ENCODE measurements at regions not wholly inside any gene's neighbourhood (a gene's known extent, or its start where the extent isn't known, plus 50 kb on each side); places are given as distances from the start of the nearest gene placed in this dataset.

DNA sequence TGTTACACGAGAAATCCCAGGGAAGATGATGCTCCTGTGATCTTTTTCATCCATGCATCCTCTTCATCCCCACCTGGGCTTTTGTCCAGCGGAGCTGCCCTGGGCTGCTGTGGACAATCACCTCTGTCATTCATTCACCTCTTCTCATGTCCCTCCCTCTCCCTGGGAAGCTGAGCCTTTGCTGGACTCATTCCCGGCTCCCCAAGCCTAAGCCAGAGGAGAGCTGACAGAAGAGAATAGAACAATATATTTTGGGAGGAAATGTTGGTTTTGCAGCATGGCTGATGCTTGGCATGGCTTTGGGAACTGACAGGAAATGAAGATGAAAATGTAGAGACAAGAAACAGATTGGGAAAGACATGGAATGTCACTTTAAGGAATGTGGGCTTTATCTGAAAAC lies 177.4 kb downstream of the DICER1 start:
- no peaks in the 10 kb centered on the region for H3K36me3 ChIP-seq
- TF ChIP-seq, protein P1, sequence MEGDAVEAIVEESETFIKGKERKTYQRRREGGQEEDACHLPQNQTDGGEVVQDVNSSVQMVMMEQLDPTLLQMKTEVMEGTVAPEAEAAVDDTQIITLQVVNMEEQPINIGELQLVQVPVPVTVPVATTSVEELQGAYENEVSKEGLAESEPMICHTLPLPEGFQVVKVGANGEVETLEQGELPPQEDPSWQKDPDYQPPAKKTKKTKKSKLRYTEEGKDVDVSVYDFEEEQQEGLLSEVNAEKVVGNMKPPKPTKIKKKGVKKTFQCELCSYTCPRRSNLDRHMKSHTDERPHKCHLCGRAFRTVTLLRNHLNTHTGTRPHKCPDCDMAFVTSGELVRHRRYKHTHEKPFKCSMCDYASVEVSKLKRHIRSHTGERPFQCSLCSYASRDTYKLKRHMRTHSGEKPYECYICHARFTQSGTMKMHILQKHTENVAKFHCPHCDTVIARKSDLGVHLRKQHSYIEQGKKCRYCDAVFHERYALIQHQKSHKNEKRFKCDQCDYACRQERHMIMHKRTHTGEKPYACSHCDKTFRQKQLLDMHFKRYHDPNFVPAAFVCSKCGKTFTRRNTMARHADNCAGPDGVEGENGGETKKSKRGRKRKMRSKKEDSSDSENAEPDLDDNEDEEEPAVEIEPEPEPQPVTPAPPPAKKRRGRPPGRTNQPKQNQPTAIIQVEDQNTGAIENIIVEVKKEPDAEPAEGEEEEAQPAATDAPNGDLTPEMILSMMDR (IDR thresholded peaks at IDR 0.05), result no peak
- TF ChIP-seq POLR2A (IDR thresholded peaks at IDR 0.05), result no peak
- no peak overlapping the region for H3K27ac ChIP-seq
- H3K4me3 ChIP-seq, result no peak overlapping the region
- no peaks in the 10 kb centered on the region for H3K9me3 ChIP-seq
- H3K27me3 ChIP-seq, result no peaks in the 10 kb centered on the region
- H3K4me1 ChIP-seq, result no peaks in the 10 kb centered on the region
- no peak for DNase-seq

DNA sequence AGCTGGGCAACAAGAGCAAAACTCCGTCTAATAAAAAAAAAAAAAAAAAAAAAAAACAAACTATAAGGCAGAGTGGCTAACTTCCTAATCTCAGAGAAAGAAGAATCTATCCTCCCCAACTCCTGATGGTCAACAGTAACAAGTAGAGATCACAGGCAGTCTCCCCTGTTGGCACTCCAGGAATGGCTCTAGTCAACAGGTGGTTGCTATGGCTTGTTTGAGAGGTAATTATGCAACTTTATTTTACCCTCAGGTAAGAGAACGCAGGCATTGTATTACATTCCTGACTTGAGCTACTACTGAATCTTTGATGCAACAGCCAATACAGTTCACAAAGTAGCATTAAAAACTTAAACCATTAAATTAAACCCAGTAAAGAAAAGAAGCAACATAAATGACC lies 180.3 kb downstream of the DICER1 start:
- H3K27me3 ChIP-seq, result no peaks in the 10 kb centered on the region
- no peaks in the 10 kb centered on the region for H3K36me3 ChIP-seq
- no peak overlapping the region for H3K27ac ChIP-seq
- no peak for DNase-seq
- H3K4me3 ChIP-seq, result no peak overlapping the region
- H3K4me1 ChIP-seq, result no peaks in the 10 kb centered on the region
- no peak for TF ChIP-seq POLR2A (IDR thresholded peaks at IDR 0.05)
- TF ChIP-seq, protein P1 (IDR thresholded peaks at IDR 0.05), result no peak
- no peaks in the 10 kb centered on the region for H3K9me3 ChIP-seq

DNA sequence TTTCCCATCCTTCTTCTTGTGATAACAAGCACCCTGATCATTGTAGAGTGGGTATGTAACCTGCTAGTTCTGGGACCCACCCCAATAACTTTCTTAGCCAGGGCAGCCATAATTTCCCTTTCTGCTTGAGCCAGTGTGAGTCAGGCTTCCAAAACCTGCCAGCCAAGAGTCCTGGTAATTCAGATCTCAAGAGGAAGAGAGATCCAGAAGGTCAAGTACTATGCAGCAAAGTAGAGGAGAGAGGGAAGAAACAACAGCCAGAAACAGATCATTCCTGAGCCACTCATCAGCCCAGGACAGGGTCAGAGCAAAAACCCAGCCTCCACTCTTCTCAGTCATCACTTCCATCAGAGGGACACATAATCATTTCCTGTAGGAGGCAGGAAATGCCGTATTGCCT lies 182.0 kb downstream of the DICER1 start:
- Histone ChIP-seq H3K9me3 (no peaks in the 10 kb centered on the region), H3K4me1 (no peaks in the 10 kb centered on the region), H3K36me3 (no peaks in the 10 kb centered on the region), H3K27me3 (no peaks in the 10 kb centered on the region), H3K27ac (no peak overlapping the region), H3K4me3 (no peak overlapping the region)
- DNase-seq, result no peak
- TF ChIP-seq, protein P1 (IDR thresholded peaks at IDR 0.05), result no peak
- no peak for TF ChIP-seq POLR2A (IDR thresholded peaks at IDR 0.05)

DNA sequence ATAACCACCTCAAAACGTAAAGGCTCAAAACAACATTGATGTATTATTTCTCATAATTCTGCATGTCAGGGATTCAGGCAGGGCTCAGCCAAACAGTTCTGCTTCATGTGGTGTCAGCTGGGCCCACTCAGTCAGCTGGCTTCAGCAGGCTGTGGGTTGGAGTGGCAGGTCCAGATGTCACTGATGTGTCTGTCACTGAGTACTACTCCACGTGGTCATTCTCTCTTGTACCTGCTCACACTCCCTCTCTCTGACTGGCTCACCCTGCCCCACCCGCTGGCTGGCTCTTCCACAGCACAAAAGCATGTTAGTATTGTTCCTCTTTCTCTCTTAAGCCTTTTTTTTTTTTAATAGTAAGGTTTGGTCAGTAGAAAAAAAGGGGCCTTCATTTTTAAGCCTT lies 182.4 kb downstream of the DICER1 start:
- TF ChIP-seq, protein P1 (IDR thresholded peaks at IDR 0.05), result no peak
- TF ChIP-seq POLR2A (IDR thresholded peaks at IDR 0.05), result no peak
- DNase-seq, result no peak
- Histone ChIP-seq H3K36me3 (no peaks in the 10 kb centered on the region), H3K27ac (no peak overlapping the region), H3K4me3 (no peak overlapping the region), H3K9me3 (no peaks in the 10 kb centered on the region), H3K27me3 (no peaks in the 10 kb centered on the region), H3K4me1 (no peaks in the 10 kb centered on the region)

DNA sequence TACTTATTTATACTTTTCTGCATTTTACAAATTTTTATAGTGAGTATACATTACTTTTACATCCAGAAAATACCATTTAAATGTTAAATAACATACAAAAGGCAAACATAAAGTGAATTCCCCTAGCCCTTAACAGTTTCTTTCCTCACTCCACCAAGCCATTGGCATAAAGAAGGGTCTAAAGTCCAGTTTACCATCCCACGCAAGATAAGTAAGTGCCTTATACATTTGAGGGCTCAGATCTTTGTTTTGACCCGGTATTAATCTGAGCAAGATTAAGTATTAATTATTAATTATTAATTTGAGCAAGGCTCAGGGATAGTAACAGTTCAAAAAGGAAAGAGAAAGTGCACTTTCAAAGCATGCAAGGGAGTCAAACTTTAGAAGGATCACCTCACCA lies 182.9 kb downstream of the DICER1 start:
- Histone ChIP-seq H3K4me3 (no peak overlapping the region), H3K27ac (no peak overlapping the region), H3K27me3 (no peaks in the 10 kb centered on the region), H3K4me1 (no peaks in the 10 kb centered on the region), H3K36me3 (no peaks in the 10 kb centered on the region), H3K9me3 (no peaks in the 10 kb centered on the region)
- TF ChIP-seq, protein P1 (IDR thresholded peaks at IDR 0.05), result no peak
- TF ChIP-seq POLR2A (IDR thresholded peaks at IDR 0.05), result no peak
- no peak for DNase-seq

DNA sequence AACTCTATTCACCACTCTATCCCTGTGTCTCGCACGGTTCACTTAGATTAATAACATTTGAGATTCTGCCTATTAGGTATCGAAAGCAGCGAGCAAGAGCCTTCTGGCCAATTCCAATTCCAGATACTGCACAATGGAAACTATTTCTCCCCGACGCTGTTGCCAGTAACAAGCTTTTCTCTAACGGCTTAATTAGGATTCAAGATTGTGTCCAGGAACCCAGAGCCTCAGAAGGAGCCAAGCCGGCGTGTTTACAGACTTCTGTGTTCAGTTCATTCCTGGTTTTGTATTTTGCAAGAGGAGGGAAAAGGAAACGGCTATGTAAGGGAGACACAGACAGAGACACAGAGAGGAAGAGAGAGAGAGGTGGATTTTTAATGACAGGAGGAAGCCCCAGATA lies 185.6 kb downstream of the DICER1 start:
- Histone ChIP-seq H3K4me1 (no peaks in the 10 kb centered on the region), H3K36me3 (no peaks in the 10 kb centered on the region), H3K4me3 (no peak overlapping the region), H3K9me3 (no peaks in the 10 kb centered on the region), H3K27me3 (no peaks in the 10 kb centered on the region), H3K27ac (peak overlapping the region in 2 of 4 donors; percentile 64 to 78)
- TF ChIP-seq POLR2A (IDR thresholded peaks at IDR 0.05), result no peak
- TF ChIP-seq, protein P1 (IDR thresholded peaks at IDR 0.05), result no peak
- no peak for DNase-seq

Data from Peyer's patch (tissue), 4 donors.